ENCODE measurements at regions not wholly inside any gene's neighbourhood (a gene's known extent, or its start where the extent isn't known, plus 50 kb on each side); places are given as distances from the start of the nearest gene placed in this dataset.

DNA sequence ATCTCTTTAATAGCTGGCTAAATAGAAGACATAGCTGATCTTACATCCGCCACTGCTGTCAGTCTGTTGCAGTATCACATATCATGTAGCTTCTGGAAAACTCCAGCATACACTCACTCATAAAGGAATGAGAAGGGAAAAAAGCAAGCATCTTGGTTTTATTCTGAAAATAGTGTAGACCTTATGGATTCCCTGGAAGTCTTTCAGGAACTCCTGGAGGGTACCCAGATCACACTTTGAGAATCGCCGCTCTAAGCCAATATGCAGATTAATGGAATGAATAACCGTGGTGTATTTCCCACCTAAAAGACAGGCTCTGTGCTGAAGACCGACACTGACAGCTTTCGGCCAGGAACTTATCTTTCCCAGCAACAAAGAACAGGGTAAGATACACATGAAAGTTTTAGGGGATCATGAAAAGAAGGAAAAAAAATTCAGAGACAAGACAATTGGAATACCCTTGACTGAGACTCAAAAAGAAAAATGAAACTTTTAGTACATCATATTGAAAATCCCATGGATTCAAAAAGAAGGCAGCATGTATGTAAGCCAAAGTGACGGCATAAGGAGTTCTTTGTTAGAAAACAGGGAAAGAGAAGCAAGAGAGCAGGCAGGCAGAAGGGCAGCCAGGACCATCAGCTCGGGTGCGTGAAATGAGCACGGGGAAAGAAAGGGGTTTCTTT, 56.4 kb upstream of the SEC11C start:
- no peak for DNase-seq
- Histone ChIP-seq H3K36me3 (no peaks in the 10 kb centered on the region), H3K9me3 (no peaks in the 10 kb centered on the region), H3K27me3 (peaks cover 0 to 28% (median 3%) of the 10 kb centered on the region in 3 donors), H3K27ac (no peak overlapping the region), H3K4me1 (peaks cover 0 to 7% (median 0%) of the 10 kb centered on the region in 4 donors), H3K4me3 (no peak overlapping the region)
- TF ChIP-seq POLR2AphosphoS5 (IDR thresholded peaks at IDR 0.05) = no peak
- no peak for TF ChIP-seq POLR2A (IDR thresholded peaks at IDR 0.05)
- no peak for TF ChIP-seq CTCF (IDR thresholded peaks at IDR 0.05)
- TF ChIP-seq EP300 (IDR thresholded peaks at IDR 0.05) = no peak
- intact Hi-C loops (cut with DNase I; ENCODE audit: low total_unique reads) = no loop called here
- 62 to 77% (median 74%) methylated on average over 10 of the region's 10 CpGs for WGBS, 5 donors

DNA sequence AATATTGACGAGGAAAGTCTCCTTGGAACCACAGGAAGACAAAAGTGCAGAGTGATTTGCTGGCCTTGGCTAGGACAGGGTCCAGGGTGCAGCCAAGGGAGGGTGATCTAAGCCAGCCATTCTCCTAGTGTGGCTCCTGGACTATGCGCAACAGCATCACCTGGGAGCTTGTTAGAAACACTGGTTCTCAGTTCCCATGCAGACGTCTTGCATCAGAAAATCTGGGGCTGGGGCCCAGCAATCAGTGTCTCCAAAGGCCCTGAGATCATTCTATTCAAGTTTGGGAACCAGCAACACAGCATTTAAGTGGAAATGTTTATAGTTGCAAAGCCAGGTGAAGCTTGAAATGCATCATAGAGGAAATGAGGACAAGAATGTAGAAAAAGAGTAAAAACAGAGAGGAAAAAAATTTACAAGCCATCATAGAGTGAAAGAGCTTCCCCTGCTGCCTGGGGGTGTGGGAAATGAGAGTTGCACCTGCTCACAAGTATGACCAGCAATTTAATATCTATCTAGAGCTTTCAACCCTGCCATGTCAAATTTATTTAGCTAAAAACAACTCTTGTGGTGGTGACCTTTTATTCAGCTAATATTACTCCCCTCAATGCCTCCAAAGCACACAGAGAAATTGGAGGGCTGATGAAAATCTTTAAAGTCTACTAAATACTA, 54.4 kb upstream of the SEC11C start:
- H3K4me3 ChIP-seq = no peak overlapping the region
- no peak for DNase-seq
- H3K9me3 ChIP-seq = no peaks in the 10 kb centered on the region
- H3K27ac ChIP-seq = no peak overlapping the region
- no peak for TF ChIP-seq CTCF (IDR thresholded peaks at IDR 0.05)
- TF ChIP-seq EP300 (IDR thresholded peaks at IDR 0.05) = no peak
- H3K4me1 ChIP-seq = peaks cover 0 to 7% (median 0%) of the 10 kb centered on the region in 4 donors
- intact Hi-C loops (cut with DNase I; ENCODE audit: low total_unique reads) = no loop called here
- peaks cover 0 to 34% (median 3%) of the 10 kb centered on the region in 3 donors for H3K27me3 ChIP-seq
- H3K36me3 ChIP-seq = no peaks in the 10 kb centered on the region
- WGBS, 5 donors = 85 to 94% (median 87%) methylated on average over 3 of the region's 3 CpGs

DNA sequence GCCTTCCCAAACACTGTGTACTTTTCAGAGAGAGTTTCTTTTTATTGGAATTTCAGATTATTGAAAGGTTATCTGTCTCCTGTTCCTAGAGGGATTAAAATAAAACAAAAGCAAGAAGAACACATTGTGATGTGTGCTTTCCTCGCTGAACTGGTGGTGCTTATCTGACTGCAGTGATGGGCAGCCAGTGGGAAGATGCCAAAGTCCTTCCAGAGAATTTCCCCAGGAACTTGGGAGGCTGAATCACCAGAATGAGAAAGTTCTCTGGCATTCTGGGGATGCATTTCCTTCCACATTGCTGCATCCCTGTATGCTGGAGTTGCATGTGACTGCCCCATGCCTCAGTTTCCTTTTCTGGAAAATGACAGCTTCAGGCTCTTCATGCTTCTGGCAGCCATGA, 53.9 kb upstream of the SEC11C start:
- no peak for TF ChIP-seq EP300 (IDR thresholded peaks at IDR 0.05)
- TF ChIP-seq POLR2A (IDR thresholded peaks at IDR 0.05) = no peak
- no peak for TF ChIP-seq CTCF (IDR thresholded peaks at IDR 0.05)
- no peak for TF ChIP-seq POLR2AphosphoS5 (IDR thresholded peaks at IDR 0.05)
- no peaks in the 10 kb centered on the region for H3K9me3 ChIP-seq
- no peak overlapping the region for H3K4me3 ChIP-seq
- H3K27me3 ChIP-seq = peaks cover 0 to 34% (median 3%) of the 10 kb centered on the region in 3 donors
- intact Hi-C loops (cut with DNase I; ENCODE audit: low total_unique reads) = no loop called here
- WGBS, 5 donors = 30 to 45% (median 44%) methylated on average over 1 of the region's 1 CpG
- no peak for DNase-seq
- no peaks in the 10 kb centered on the region for H3K36me3 ChIP-seq
- H3K4me1 ChIP-seq = peaks cover 0 to 7% (median 0%) of the 10 kb centered on the region in 4 donors
- H3K27ac ChIP-seq = no peak overlapping the region

DNA sequence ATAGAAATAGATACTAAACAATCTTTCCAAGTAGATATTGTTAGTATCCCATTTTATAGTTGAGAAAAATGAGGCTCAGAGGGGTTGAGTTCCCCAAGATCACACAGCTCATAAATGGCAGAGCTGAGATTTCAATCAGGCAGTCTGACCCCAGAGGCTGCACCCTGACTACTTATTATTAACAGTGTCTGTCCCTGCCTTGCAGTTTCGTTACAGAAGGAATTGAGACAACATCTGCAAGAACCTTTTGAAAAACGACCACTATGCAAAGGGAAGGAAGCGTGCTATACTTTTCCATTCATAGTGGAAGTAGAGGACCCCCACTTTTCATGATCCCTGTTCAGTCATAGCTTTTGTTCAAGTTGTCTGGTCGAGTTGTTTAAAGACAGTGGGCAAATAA, 53.2 kb upstream of the SEC11C start:
- H3K36me3 ChIP-seq = no peaks in the 10 kb centered on the region
- H3K27ac ChIP-seq = no peak overlapping the region
- 52 to 60% (median 56%) methylated on average over 4 of the region's 4 CpGs for WGBS, 5 donors
- intact Hi-C loops (cut with DNase I; ENCODE audit: low total_unique reads) = no loop called here
- TF ChIP-seq CTCF (IDR thresholded peaks at IDR 0.05) = no peak
- TF ChIP-seq POLR2AphosphoS5 (IDR thresholded peaks at IDR 0.05) = no peak
- TF ChIP-seq POLR2A (IDR thresholded peaks at IDR 0.05) = no peak
- TF ChIP-seq EP300 (IDR thresholded peaks at IDR 0.05) = no peak
- no peaks in the 10 kb centered on the region for H3K9me3 ChIP-seq
- no peak overlapping the region for H3K4me3 ChIP-seq
- DNase-seq = no peak
- peaks cover 0 to 34% (median 3%) of the 10 kb centered on the region in 3 donors for H3K27me3 ChIP-seq
- peaks cover 0 to 7% (median 0%) of the 10 kb centered on the region in 4 donors for H3K4me1 ChIP-seq

Data from stomach (tissue), 8 donors.